CD4-positive, alpha-beta T cell treated with Interleukin-17A for 4 hours (primary cell): ENCODE measurements at regions not wholly inside any gene's neighbourhood (a gene's known extent, or its start where the extent isn't known, plus 50 kb on each side); places are given as distances from the start of the nearest gene placed in this dataset.
A peak's percentile ranks its signal among the peaks of the same experiment; 100 is the strongest.

Source experiments
- DNase-seq: peaks from one replicate; pipeline ENCODE4 v3.0.0-alpha.2; 2020; ENCODE audit warnings: mixed read lengths

DNA sequence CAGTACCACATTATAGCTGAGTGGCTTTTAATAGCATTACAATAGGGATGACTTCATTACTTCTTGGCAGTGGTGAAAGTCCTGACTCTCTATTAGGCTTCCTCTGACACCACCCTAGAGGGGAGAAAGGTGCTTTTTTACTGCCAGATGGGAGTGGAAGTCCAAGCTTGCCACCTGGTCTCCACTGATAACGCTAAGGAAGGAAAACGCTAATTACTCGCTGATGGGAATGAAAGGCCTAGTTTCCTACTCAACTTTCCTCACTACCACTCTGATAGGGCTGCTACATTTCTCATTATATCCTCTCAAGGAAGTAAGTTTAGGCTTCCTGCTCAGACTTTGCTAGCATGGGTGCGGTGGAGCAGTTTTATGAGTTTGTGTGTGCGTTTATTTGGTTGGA is 62.3 kb upstream of the PAGE3 start:
- no peak for DNase-seq

DNA sequence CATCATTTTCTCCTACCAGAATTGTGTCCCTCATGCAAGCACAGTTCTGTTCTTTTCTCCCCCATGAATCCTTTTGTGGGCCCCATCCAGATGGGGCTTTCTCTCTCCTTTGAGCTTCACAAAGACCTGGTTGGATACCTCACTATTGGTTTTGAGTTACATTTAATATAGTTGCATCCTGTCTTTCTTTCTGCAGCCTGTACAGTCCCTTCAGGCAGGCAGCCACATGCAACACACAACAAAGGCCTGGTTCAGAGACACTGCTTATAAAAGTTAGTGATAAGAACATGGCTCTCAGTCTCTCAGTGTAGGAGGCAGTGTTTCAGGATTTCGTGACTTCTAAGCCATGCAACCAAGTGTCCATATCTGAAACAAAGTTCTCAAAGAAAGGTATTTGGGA is 70.6 kb upstream of the PAGE3 start:
- no peak for DNase-seq

DNA sequence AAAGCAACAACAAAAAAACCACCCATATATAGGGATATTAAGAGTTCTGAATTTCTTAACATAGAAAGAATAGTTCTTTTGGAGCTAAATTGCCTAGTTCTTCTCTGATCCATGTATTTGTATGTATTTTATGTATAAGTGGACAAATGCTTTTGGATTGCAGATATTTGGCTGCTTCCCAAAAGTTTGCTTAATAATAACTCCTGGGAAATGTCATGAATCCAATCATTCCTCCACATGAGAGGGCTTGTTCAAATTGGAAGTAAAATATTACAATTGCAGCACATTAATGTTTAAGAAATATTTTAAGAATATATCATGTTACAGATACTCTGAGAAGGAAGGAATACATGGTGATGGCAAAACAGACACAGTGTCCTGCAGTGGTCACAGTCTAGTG is 71.5 kb upstream of the PAGE3 start:
- DNase-seq: no peak

DNA sequence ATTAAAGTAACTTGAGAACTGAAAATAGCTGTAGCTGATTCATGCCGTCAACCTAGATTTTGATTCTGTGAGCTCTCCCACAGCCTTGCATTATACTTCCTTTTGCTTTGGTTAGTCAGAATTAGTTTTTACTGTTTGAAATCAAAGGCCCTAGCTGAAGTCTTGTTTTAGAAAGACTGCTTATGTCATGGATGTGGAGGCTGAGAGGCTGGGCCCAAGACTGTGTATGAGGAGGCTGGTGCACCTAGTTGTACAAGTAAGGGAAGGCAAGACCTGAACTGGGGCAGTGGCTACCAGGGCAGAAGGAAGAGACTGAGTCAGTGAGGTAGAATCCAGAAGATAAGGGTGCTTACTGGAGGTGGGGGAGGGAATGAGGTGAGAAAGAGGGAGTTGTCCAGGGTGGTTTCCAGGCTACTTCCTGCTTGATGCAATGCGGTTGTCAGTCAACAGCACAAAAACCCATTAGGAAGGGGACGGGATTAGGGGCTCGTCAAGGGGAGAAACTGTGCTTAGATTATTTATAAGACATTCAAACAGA is 76.2 kb upstream of the PAGE3 start:
- DNase-seq: no peak

DNA sequence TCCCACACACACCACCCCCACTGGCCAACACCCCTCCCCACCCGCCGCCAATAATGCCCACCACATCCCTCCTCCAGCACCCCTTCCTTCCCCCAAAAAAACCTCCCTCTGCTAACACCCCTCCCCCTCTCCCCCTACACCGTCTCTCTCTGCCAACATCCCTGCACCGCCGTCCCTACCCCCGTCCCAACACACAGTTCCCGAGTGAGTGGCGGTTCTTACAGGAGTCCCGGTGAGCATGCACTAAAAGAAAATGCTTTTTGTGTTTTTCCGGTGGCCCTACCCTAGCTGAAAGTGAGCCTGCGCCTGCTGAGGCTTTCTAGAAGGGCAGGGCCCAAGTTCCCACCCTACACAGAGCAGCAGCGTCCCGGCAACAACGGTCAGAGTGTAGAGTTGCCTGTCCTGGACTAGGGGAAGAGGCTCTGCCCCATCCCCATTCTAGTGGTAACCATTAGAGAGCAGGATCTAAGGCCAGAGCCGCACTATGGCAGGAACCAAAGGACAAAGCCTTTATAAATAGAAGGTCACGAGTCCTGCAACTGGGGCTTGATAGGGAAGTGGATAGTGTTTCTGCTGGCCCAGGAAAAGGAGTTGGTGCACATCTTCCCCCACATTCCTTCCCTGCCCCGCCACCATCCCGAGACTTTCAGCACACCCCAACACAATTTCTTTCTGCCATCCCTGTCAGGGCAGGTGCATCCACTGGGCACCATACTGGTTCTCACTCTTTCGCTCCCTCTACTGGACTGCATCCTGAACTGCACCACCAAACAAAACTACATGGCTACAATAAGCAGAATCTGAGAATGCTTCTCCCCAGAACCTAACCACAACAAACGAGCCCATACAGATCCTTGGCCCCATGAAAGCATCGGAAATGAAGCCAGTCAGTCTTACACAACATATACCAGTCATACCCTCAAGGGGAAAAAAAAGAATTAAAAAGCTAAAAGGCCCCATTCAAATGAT is 78.1 kb upstream of the PAGE3 start:
- DNase-seq: peak; percentile 47

DNA sequence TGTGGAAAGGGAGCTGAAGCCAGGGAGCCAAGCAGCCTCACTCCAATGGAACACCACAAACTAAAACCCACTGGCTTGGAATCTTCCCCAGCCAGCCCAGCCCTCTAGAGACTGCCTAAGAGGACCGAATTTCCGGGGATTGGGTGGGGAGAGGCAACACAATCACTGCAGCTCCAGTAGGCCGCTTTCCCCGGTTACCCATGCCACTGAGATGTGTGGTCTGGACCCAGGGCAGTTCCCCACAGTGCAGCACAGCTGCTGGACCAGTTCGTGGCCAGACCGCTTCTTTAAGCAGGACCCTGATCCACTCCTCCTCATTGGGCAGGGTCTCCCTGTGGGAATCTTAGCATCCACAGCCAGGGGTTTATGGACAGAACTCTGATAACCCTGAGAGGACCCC is 91.9 kb upstream of the PAGE3 start:
- no peak for DNase-seq

DNA sequence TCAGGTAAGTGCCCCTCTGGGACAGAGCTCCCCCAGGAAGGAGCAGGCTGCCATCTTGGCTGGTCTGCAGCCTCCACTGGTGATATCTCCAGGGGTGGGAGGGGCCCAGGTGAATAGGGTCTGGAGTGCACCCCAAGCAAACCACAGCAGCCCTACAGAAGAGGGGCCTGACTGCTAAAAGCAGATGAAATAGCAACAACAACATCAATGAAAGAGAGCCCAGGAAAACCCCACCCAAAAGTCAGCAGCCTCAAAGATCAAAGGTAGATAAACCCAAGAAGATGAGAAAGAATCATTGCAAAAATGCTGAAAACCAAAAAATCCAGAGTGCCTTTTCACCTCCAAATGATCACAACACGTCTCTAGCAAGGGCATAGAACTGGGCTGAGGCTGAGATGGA is 92.5 kb upstream of the PAGE3 start:
- DNase-seq: peak; percentile 22

DNA sequence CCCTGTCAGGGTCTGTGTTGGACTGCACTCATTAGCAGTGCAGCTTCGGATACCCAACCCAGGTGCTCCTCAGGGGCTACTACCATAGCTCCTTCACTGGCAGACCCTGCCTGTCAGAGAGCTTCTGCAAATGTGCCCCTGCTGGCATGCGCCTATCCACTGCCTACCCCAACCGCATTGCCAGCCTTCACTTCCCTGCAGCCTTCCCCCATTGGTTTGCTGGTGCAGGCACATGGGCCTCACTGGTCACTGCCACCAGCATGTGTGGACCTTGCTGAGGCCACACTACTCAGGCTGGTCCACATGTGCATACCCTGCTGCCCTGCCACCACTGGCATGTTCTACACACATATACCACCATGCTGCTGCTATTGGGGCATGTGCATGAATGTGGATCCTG is 72.5 kb upstream of the MAGEH1 start:
- no peak for DNase-seq

DNA sequence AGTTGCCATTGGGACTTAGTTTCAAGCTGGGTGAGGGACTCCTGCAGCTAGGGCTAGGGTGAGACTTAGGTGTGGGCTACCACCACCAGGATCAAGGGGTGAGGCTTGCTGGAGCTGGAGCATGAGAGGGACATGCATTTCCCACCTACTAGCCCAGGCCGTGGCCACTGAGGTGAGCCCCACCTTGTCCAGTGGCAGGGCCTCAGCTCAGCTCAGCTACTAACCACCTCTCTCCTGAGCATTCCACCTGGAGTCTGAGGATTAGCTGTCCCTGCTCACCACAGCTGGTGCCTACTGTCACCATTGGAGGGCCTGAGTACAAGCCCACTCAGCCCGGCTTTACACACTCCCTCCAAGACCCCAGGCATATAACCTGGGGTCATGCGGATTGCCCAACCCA is 62.6 kb upstream of the MAGEH1 start:
- DNase-seq: no peak

DNA sequence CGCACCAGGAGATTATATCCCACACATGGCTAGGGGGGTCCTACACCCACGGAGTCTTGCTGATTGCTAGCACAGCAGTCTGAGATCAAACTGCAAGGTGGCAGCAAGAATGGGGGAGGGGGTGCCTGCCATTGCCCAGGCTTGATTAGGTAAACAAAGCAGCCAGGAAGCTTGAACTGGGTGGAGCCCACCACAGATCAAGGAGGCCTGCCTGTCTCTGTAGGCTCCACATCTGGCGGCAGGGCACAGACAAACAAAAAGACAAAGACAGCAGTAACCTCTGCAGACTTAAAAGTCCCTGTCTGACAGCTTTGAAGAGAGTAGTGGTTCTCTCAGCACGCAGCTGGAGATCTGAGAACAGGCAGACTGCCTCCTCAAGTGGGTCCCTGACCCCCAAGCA is 55.1 kb upstream of the MAGEH1 start:
- peak; percentile 34 for DNase-seq
